MM.1S (cell line): ENCODE measurements at regions not wholly inside any gene's neighbourhood (a gene's known extent, or its start where the extent isn't known, plus 50 kb on each side); places are given as distances from the start of the nearest gene placed in this dataset.

Source experiments
- DNase-seq: peaks from one replicate; pipeline ENCODE4 v3.0.0-alpha.2; 2015
- H2AFZ ChIP-seq: fragments of 300-600 bp; sonication (generic); 2 replicates; pipeline ENCODE4 v1.6.0; 2016; ENCODE audit warnings: antibody characterized with exemption, low read length
- H3F3A ChIP-seq: fragments of 300-600 bp; sonication (generic); 2 replicates; pipeline ENCODE4 v1.6.1; 2016; ENCODE audit warnings: mild to moderate bottlenecking, antibody characterized with exemption, low read length, moderate library complexity, mixed read lengths; ENCODE audit not compliant: insufficient read depth
- H3K27ac ChIP-seq: fragments of 300-600 bp; sonication (generic); 2 replicates; pipeline ENCODE4 v1.5.1; 2016; ENCODE audit warnings: mild to moderate bottlenecking, low read length
- H3K27me3 ChIP-seq: fragments of 300-600 bp; sonication (generic); replicated peaks from 2 replicates; pipeline ENCODE4 v1.6.0; 2016; ENCODE audit warnings: low read length; ENCODE audit not compliant: insufficient read depth
- H3K36me3 ChIP-seq: fragments of 300-600 bp; sonication (generic); replicated peaks from 2 replicates; pipeline ENCODE4 v1.6.1; 2016; ENCODE audit warnings: mild to moderate bottlenecking, low read length, mixed read lengths; ENCODE audit not compliant: insufficient read depth
- H3K4me1 ChIP-seq: fragments of 300-600 bp; sonication (generic); 2 replicates; pipeline ENCODE4 v1.6.1; 2016; ENCODE audit warnings: low read length, mixed read lengths
- H3K4me2 ChIP-seq: fragments of 300-600 bp; sonication (generic); 2 replicates; pipeline ENCODE4 v1.6.0; 2016; ENCODE audit warnings: low read depth, low read length
- H3K4me3 ChIP-seq: fragments of 300-600 bp; sonication (generic); 2 replicates; pipeline ENCODE4 v1.5.1; 2016; ENCODE audit warnings: low read length, mixed read lengths
- H3K79me2 ChIP-seq: fragments of 300-600 bp; sonication (generic); 2 replicates; pipeline ENCODE4 v1.6.1; 2016; ENCODE audit warnings: mixed run types, low read length, mixed read lengths
- H3K9ac ChIP-seq: fragments of 300-600 bp; sonication (generic); 2 replicates; pipeline ENCODE4 v1.6.1; 2016; ENCODE audit warnings: low read length, mixed read lengths
- H3K9me2 ChIP-seq: fragments of 300-600 bp; sonication (generic); replicated peaks from 2 replicates; pipeline ENCODE4 v1.6.1; 2016; ENCODE audit warnings: mild to moderate bottlenecking, low read length, mixed read lengths; ENCODE audit not compliant: insufficient read depth
- H3K9me3 ChIP-seq: fragments of 300-600 bp; sonication (generic); replicated peaks from 2 replicates; pipeline ENCODE4 v1.6.1; 2016; ENCODE audit warnings: mild to moderate bottlenecking, low read length, mixed read lengths; ENCODE audit not compliant: insufficient read depth
- H4K20me1 ChIP-seq: fragments of 300-600 bp; sonication (generic); 2 replicates; pipeline ENCODE4 v1.6.1; 2016; ENCODE audit warnings: mild to moderate bottlenecking, low read length, moderate library complexity, mixed read lengths; ENCODE audit not compliant: insufficient read depth
- CTCF ChIP-seq: fragments of 300-600 bp; sonication (generic); IDR thresholded peaks from 2 replicates; pipeline ENCODE4 v1.5.1; 2016; ENCODE audit warnings: antibody characterized with exemption, low read length, mixed read lengths
- EZH2 ChIP-seq: fragments of 300-600 bp; sonication (generic); optimal IDR thresholded peaks from 2 replicates; pipeline ENCODE3; 2017; ENCODE audit warnings: low read depth, mild to moderate bottlenecking, antibody characterized with exemption, low read length, mixed read lengths
- EZH2phosphoT487 ChIP-seq: fragments of 300-600 bp; sonication (generic); IDR thresholded peaks from 2 replicates; pipeline ENCODE4 v1.6.1; 2018; ENCODE audit warnings: antibody characterized with exemption, low read length

GRCh38 chr10:6345404-6345803 lies 142.7 kb downstream of the PFKFB3 start:
- Histone ChIP-seq H3K79me2 (no peaks in the 10 kb centered on the region), H3K27me3 (no peaks in the 10 kb centered on the region), H3K4me1 (peaks cover 19% of the 10 kb centered on the region), H3K9ac (no peak overlapping the region), H3K36me3 (no peaks in the 10 kb centered on the region), H3K9me3 (no peaks in the 10 kb centered on the region), H2AFZ (no peak overlapping the region), H3K27ac (no peak overlapping the region), H4K20me1 (no peaks in the 10 kb centered on the region), H3K4me3 (no peak overlapping the region), H3K9me2 (no peaks in the 10 kb centered on the region), H3F3A (peaks cover 22% of the 10 kb centered on the region), H3K4me2 (no peak overlapping the region)
- DNase-seq: no peak
- TF ChIP-seq EZH2phosphoT487 (no peak), EZH2 (no peak)

- H3K36me3 ChIP-seq: no peaks in the 10 kb centered on the region
- H4K20me1 ChIP-seq: no peaks in the 10 kb centered on the region
- peak overlapping the region; percentile 91; the same call in 1 of the 2 replicates for H3K4me2 ChIP-seq
- no peak overlapping the region for H2AFZ ChIP-seq
- H3K27me3 ChIP-seq: no peaks in the 10 kb centered on the region
- peaks cover 19% of the 10 kb centered on the region for H3K4me1 ChIP-seq
- no peaks in the 10 kb centered on the region for H3K79me2 ChIP-seq
- no peak overlapping the region for H3K27ac ChIP-seq
- H3K9ac ChIP-seq: no peak overlapping the region
- peaks cover 22% of the 10 kb centered on the region for H3F3A ChIP-seq
- H3K9me3 ChIP-seq: no peaks in the 10 kb centered on the region
- DNase-seq: no peak
- H3K9me2 ChIP-seq: no peaks in the 10 kb centered on the region
- H3K4me3 ChIP-seq: no peak overlapping the region
- no peak for TF ChIP-seq EZH2phosphoT487
- no peak for TF ChIP-seq CTCF
- TF ChIP-seq EZH2: no peak
These were observed 143.9 kb downstream of the PFKFB3 start for GRCh38 chr10:6346631-6347030.

GRCh38 chr10:6347391-6347951 lies 144.7 kb downstream of the PFKFB3 start:
- Histone ChIP-seq H3K9me2 (no peaks in the 10 kb centered on the region), H3K27me3 (no peaks in the 10 kb centered on the region), H3K9me3 (no peaks in the 10 kb centered on the region), H3K27ac (peak overlapping the region; percentile 92), H3K36me3 (no peaks in the 10 kb centered on the region), H3F3A (peaks cover 22% of the 10 kb centered on the region), H3K4me3 (peak overlapping the region; percentile 58), H3K4me1 (peaks cover 19% of the 10 kb centered on the region), H4K20me1 (no peaks in the 10 kb centered on the region), H2AFZ (peak overlapping the region; percentile 64), H3K79me2 (no peaks in the 10 kb centered on the region), H3K9ac (peak overlapping the region; percentile 64), H3K4me2 (peak overlapping the region; percentile 91)
- peak; percentile 46 for DNase-seq
- TF ChIP-seq CTCF: no peak
- no peak for TF ChIP-seq EZH2phosphoT487
- TF ChIP-seq EZH2: no peak

GRCh38 chr10:6348096-6348874 lies 145.6 kb downstream of the PFKFB3 start:
- H3F3A ChIP-seq: peaks cover 22% of the 10 kb centered on the region
- peak overlapping the region; percentile 91 for H3K4me2 ChIP-seq
- TF ChIP-seq EZH2 (no peak), CTCF (no peak), EZH2phosphoT487 (no peak)
- H2AFZ ChIP-seq: peak overlapping the region; percentile 64
- peak overlapping the region; percentile 92 for H3K27ac ChIP-seq
- H3K4me1 ChIP-seq: peaks cover 19% of the 10 kb centered on the region
- peak overlapping the region; percentile 58 for H3K4me3 ChIP-seq
- DNase-seq: peak; percentile 93
- no peaks in the 10 kb centered on the region for H3K79me2 ChIP-seq
- no peaks in the 10 kb centered on the region for H4K20me1 ChIP-seq
- H3K9me2 ChIP-seq: no peaks in the 10 kb centered on the region
- no peaks in the 10 kb centered on the region for H3K9me3 ChIP-seq
- H3K9ac ChIP-seq: peak overlapping the region; percentile 64
- no peaks in the 10 kb centered on the region for H3K27me3 ChIP-seq
- H3K36me3 ChIP-seq: no peaks in the 10 kb centered on the region
